ENCODE measurements at regions not wholly inside any gene's neighbourhood (a gene's known extent, or its start where the extent isn't known, plus 50 kb on each side); places are given as distances from the start of the nearest gene placed in this dataset.

- TF ChIP-seq CTCF (IDR thresholded peaks at IDR 0.05 in 4 of 5, conservative IDR thresholded peaks at IDR 0.05 in 1 of 5): no peak
- TF ChIP-seq POLR2A (IDR thresholded peaks at IDR 0.05): no peak
Measured at GRCh38 chr10:90437452-90437851, 420.4 kb downstream of the HTR7 start.

All from gastrocnemius medialis (tissue), 4 donors.